ENCODE measurements at regions not wholly inside any gene's neighbourhood (a gene's known extent, or its start where the extent isn't known, plus 50 kb on each side); places are given as distances from the start of the nearest gene placed in this dataset.

DNA sequence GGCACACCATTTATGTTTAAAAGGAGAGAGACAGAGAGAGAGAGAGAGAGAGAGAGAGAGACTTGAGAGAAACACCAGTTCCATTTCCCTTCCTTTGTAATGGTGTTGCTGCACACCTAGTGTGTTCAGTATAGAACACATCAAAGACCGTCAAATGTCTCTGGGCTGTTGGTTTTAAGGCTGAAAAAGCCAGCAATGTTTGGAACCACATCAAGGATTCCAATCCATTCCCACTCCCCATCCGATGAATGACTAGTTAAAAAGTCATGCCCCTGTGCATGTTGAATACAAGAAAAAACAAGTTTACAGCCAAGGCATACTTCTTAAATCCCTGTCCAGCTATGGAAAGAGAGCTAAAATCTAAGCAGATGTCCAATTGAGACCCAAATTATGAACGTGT, 83.0 kb upstream of the IFNE start:
- TF ChIP-seq, protein P1, sequence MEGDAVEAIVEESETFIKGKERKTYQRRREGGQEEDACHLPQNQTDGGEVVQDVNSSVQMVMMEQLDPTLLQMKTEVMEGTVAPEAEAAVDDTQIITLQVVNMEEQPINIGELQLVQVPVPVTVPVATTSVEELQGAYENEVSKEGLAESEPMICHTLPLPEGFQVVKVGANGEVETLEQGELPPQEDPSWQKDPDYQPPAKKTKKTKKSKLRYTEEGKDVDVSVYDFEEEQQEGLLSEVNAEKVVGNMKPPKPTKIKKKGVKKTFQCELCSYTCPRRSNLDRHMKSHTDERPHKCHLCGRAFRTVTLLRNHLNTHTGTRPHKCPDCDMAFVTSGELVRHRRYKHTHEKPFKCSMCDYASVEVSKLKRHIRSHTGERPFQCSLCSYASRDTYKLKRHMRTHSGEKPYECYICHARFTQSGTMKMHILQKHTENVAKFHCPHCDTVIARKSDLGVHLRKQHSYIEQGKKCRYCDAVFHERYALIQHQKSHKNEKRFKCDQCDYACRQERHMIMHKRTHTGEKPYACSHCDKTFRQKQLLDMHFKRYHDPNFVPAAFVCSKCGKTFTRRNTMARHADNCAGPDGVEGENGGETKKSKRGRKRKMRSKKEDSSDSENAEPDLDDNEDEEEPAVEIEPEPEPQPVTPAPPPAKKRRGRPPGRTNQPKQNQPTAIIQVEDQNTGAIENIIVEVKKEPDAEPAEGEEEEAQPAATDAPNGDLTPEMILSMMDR (IDR thresholded peaks at IDR 0.05; ENCODE audit: low read length): no peak
- TF ChIP-seq EZH2phosphoT487 (IDR thresholded peaks at IDR 0.05; ENCODE audit: low read length) (no peak), EZH2 (optimal IDR thresholded peaks at IDR 0.05; ENCODE audit: low read depth, low read length) (no peak)

Measured in MM.1S (cell line).